ENCODE measurements at regions not wholly inside any gene's neighbourhood (a gene's known extent, or its start where the extent isn't known, plus 50 kb on each side); places are given as distances from the start of the nearest gene placed in this dataset.

DNA sequence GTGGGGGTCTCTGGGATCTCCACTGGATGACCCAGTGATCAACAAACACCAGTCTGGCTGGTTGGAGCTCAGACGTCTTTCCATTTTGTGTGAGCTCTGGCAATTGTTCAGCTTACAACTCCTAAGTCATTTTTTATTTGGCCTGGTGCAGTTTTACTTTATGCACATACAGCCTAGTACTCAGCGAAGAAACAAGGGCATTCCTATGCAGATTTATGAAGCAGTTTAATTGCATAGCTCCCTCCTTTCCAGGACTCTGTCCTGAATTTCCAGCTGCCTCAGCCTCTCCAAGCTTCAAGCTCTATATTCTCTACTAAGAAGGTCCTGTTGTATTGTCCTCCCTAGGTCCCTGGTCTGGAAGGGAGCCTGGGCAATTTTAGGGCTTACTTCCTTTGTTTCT, 145.6 kb upstream of the GALNT17 start:
- no peak for DNase-seq

DNA sequence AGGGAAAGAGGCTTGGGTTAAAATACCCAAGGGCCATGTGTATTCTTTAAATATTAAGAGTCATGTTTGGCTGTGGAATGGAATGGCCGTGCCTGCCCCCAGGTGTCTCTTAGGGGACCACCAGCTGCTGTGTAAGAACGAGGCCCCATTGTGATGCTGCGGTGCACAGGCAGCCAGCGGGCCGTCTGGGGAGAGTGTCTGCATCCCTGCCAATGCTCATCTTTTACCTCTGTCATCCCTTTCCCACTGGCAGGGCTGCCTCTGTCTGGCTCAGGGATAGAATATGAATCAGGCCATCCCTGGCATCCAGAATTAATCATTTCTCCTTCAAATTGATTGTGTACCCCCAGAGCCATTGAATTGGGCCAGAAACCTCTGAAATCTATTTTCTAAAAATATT, 137.8 kb upstream of the GALNT17 start:
- no peak for DNase-seq

DNA sequence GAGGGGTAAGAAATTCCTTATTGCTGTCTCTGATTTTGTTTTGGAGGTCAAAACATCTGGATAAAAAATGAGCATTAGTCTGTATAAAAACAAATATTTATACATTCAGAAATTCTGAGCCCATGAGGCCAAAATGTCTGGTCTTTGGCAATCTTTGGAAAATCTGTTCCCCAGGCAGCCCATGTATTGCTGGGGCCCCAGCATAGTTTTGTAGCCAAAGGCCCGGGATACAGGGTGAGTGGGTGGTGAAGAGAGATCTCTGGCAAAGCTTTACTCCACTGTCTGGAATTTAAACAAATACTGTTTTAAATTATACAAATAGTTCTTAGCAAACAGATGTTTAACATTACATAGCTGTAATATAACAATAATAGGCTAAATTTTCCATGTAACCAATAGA, 134.7 kb upstream of the GALNT17 start:
- DNase-seq: peak; percentile 76

DNA sequence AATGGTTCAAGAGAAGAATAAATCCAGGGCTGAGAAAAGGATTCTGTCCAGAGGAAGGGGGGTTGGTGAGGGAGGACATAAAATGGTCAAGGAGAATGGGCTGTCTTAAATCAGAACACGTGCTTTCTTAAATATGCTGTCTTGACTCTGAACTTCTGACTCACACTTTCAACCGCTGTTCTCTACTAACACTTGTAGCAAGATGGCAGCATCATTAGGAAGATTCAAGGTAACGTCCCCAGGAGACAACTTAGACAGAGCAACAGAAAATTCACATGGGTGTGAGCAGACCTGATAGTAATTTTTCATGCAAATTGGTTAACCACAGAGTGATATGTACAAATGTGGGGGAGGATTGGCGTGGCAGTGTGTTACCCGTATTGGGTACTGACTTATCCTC, 126.8 kb upstream of the GALNT17 start:
- no peak for DNase-seq

DNA sequence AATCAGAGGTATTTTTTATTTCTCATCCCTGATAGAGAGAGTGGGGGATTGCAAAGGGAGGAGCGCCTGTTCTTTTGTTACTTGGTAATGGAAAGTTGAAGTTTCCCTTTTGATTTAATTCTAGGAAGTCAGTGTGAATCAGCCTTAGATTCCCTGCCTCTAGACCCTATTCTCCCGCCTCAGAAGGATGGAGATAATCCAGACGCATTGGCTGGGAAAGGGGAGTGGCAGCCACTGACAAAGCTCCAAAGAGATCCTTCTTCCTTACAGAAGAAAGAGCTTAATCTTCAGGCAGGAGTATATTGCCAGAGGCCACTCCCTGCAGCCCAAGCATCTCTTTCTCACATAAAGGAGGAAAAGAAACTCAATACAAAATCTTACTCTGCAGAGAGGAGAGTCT, 122.3 kb upstream of the GALNT17 start:
- no peak for DNase-seq

DNA sequence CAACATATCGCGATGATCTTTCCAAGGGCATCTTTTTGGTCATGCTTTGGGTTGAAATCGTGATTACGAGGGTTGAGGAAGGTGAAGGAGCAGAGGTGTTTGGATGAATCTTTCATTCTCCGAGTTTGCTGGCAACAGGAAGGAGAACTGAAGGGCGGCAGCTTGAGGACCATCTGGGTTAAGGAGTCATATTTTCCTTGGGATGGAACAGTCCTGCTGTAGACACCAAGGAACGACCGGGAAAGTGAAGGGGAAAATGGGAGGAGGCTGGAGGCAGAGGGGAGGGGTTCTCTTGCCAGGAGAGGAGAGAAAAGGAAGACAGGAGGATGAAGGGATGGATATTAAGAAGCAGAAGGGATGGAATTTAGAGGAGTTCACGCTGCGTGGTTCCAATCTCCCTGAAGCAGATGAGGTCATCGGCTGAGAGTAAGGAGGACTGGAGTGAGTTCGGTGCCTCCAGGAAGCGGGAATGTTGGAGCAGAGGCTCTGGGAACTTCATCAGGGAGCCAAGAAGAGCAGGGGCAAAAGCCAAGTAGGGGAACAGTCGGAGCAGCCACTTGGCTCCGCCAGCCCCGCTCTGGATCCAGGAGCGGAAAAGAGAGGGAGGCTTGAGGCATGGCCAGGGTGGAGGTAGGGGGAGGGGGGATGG, 116.6 kb upstream of the GALNT17 start:
- DNase-seq: peak; percentile 46

DNA sequence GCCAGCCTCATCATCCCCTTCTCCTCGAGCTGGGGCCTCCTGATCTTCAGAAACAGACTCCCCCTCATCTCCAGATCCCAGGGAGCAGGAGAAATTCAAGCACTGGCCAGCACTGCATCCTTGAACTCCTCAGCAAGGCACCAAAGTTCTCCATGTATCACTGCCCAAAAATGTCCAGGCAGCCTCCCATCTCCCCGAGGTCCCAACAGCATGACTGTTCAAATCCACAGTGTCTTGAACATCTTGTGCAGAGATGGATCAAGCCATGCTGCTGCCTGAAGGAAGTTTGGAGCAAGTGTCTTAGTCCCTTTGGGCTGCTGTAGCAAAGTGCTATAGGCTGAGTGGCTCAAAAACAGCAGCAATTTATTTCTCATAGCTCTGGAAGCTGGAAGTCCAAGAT, 115.5 kb upstream of the GALNT17 start:
- no peak for DNase-seq

DNA sequence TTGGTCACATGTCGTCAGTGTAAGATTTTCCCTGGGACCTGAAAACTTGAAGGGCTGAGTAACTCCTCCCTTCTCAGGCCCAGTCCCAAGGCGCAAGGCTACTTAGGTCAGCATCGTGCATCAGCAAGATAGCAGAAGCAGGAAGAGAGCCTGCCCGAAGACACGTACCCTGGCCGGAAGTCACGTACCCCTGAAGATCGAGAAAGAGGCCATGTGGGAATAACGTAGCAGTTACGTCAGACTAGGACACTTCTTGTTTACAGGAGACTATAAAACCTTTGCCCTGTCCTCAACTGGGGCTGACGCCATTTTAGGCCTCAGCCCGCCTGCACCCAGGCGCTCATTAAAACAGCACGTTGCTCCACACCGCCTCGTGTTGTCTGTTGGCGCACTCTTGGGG, 114.3 kb upstream of the GALNT17 start:
- no peak for DNase-seq

DNA sequence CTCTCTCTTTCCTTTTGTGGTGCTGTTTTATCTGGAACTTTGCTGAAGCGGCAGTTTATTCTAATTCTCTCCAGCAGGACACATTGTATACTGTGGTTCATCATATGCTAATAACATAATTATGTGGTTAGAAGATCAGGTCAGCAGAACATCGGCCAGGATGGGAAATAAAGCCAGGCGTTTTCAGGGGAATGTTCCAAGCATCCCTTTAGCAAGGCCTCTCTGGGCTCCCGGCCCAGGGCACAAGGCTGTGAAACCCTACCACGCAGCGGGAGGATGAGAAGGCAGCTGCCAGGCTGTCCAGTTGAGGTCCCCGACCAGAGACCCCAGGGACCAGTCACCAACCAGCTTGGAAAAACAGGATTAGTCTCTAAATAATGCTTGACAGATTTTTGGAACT, 112.2 kb upstream of the GALNT17 start:
- DNase-seq: peak; percentile 92

DNA sequence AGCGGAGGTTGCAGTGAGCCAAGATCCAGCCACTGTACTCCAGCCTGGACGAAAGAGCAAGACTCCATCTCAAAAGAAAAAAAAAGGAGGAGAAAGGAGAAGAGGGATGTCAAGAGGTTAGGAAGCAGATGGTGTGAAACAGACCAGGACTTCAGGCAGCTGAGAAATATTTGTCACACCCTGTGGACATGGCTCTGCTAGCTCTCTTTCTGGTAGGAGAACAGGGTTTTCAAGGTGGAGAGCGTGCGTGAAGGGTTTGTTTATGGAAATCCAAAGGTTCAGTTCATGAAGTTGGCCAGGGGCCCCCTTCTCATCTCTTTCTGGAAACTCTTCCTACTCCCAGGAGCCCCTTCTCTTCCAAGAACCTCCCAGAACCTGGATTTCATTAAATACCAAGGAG, 110.8 kb upstream of the GALNT17 start:
- DNase-seq: peak; percentile 87

DNA sequence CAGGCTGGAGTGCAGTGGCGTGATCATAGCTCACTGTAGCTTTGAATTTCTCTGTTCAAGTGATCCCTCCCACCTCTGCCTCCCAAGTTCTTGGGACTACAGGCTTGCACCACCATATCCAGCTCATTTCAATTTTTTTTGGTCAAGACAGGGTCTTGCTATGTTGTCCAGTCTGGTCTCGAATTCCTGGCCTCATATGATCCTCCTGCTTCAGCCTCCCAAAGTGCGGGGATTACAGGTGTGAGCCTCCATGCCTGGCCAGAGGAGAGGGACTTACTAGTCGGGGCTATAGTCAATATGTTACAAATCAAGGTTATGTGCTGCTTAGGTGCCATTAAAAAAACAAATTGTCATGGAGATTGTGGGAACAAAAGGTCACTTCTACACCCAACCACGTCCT, 105.3 kb upstream of the GALNT17 start:
- no peak for DNase-seq

DNA sequence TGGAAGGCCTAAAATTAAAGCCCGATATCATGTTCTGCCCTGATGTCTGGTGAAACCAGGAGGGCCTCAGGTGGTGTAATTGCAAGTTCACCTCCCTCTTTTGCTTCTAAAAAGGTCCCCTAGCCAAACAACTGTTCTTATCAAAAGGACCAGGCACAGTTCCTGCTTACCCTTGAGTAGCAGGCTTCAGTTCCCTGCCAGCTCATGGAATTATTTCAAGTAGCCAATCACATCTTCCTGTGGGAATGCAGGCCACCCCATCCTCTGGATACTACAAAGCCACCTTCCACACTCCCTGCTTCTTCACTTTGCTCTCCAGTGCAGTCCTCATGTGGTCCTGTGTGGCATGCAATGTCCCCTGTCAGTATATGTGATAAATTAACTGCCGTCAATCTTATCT, 97.7 kb upstream of the GALNT17 start:
- DNase-seq: no peak

DNA sequence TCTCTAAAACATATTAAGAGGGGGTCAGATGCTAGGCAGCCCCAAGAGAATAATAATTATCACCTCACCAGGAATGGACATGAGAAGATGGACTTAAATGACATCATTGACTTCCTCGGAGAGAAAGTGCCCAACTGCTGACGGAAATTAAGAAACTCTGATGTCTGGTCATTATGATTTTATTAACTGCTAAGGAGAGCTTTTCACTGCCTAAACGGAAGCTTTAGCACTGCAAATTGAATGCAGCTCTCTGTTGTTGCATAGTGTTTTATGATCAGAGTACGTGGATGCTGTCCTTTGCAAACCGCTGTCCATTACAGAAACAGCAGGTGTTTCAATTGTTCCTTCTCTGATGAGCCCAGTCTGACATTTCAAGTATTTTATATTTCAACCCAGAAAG, 89.4 kb upstream of the GALNT17 start:
- DNase-seq: no peak

DNA sequence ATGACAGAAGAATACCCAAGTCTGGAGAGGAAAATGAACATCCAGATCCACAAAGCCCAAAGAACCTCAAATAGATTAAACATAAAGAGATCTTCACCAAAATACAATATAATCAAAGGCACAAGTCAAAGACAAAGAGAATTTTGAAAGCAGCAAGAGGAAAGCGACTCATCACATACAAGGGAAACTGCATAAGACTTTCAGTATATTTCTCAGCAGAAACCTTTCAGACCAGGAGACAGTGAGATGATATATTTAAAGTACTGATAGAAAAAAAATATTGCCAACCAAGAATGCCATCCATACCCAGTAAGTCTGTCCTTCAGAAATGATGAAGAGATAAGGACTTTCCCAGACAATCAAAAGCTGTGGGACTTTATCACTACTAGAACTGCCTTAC, 81.5 kb upstream of the GALNT17 start:
- DNase-seq: no peak

DNA sequence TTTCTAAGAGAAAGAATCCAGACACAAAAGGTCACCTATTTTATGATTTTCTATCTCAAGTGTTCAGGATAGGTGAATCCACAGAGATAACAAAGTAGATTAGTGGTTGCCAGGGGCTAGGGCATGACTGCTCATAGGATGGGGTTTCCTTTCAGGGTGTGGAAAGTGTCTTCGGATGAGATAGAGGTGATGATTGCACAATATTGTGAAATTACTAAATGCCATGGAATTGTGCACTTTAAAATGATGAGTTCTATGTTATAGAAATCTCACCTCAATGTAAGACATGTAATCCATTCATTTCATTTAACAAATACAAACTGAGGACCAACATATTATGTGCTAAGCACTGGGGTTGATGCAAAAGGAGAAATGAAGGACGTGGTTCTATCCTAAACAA, 76.4 kb upstream of the GALNT17 start:
- DNase-seq: no peak

DNA sequence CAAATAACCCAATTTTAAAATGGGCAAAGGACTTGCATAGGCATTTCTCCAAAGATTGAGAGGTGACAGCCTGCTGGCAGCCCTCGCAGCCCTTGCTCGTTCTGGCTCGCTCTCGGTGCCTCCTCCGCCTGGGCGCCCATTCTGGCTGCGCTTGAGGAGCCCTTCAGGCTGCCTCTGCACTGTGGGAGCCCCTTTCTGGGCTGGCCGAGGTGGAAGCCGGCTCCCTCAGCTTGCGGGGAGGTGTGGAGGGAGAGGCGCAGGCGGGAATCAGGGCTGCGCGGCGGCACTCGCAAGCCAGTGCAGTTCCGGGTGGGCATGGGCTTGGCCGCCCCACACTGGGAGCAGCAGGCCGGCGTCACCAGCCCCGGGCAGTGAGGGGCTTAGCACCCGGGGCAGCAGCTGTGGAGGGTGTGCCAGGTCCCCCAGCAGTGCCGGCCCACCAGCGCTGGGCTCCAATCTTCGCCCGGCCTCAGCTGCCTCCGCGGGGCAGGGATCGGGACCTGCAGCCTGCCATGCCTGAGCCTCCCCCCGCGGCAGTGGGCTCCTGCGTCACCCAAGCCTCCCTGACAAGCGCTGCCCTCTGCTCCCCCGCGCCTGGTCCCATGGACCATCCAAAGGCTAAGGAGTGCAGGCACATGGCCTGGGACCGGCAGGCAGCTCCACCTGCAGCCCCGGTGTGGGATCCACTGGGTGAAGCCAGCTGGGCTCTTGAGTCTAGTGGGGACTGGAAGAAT, 54.0 kb upstream of the GALNT17 start:
- no peak for DNase-seq

Measured in tongue (tissue), 1 donor.